ENCODE measurements at regions not wholly inside any gene's neighbourhood (a gene's known extent, or its start where the extent isn't known, plus 50 kb on each side); places are given as distances from the start of the nearest gene placed in this dataset.

- Histone ChIP-seq H3K4me1 (ENCODE audit: control insufficient read depth in 1 of 2, insufficient read depth in 2 of 2, low read depth in 1 of 2, low read length in 1 of 2) (no peaks in the 10 kb centered on the region), H3K27me3 (ENCODE audit: insufficient read depth) (peaks cover 47% of the 10 kb centered on the region; the same call in 1 of the 2 replicates), H3K9ac (no peak overlapping the region), H3K4me2 (no peak overlapping the region), H3K9me3 (no peaks in the 10 kb centered on the region), H3K27ac (ENCODE audit: low read depth in 2 of 2, low read length in 1 of 2) (no peak overlapping the region), H3K79me2 (ENCODE audit: insufficient read depth) (no peaks in the 10 kb centered on the region), H4K20me1 (ENCODE audit: insufficient read depth) (no peaks in the 10 kb centered on the region), H2AFZ (ENCODE audit: low read depth) (no peak overlapping the region), H3K36me3 (replicated peaks in 1 of 2; ENCODE audit: control insufficient read depth in 1 of 2, insufficient read depth in 2 of 2, low read length in 1 of 2) (no peaks in the 10 kb centered on the region), H3K9me2 (no peaks in the 10 kb centered on the region), H3F3A (replicated peaks; ENCODE audit: insufficient read depth) (no peaks in the 10 kb centered on the region), H3K4me3 (ENCODE audit: low read depth in 2 of 2, low read length in 1 of 2) (no peak overlapping the region)
- WGBS (ENCODE audit: low lambda C conversion rate): 8% methylated on average over 9 of the region's 9 CpGs
- ChIA-PET CTCF (no interaction called here), POLR2A (no interaction called here)
- no peak for DNase-seq
- TF ChIP-seq CTCF (IDR thresholded peaks at IDR 0.05): no peak
Measured at GRCh38 chr20:22814471-22815205, 220.5 kb upstream of the SSTR4 start.

GRCh38 chr20:22815206-22815551, 219.9 kb upstream of the SSTR4 start:
- H3K9me2 ChIP-seq: no peaks in the 10 kb centered on the region
- H3K27ac ChIP-seq (ENCODE audit: low read depth in 2 of 2, low read length in 1 of 2): no peak overlapping the region
- H3K79me2 ChIP-seq (ENCODE audit: insufficient read depth): no peaks in the 10 kb centered on the region
- H3K9me3 ChIP-seq: no peaks in the 10 kb centered on the region
- H3K4me1 ChIP-seq (ENCODE audit: control insufficient read depth in 1 of 2, insufficient read depth in 2 of 2, low read depth in 1 of 2, low read length in 1 of 2): no peaks in the 10 kb centered on the region
- no peak overlapping the region for H3K4me2 ChIP-seq
- TF ChIP-seq TCF12 (IDR thresholded peaks at IDR 0.05) (no peak), POLR2AphosphoS5 (IDR thresholded peaks at IDR 0.05; ENCODE audit: low read depth, low read length) (no peak), CHD2 (IDR thresholded peaks at IDR 0.05; ENCODE audit: low read length, partially characterized antibody) (no peak), GATA2 (CRISPR knock-in tag; IDR thresholded peaks at IDR 0.05) (no peak), YY1 (IDR thresholded peaks at IDR 0.05; ENCODE audit: low read depth) (no peak), RFX5 (IDR thresholded peaks at IDR 0.05; ENCODE audit: low read length) (no peak), USF1 (IDR thresholded peaks at IDR 0.05; ENCODE audit: borderline replicate concordance, low read depth) (no peak), USF2 (IDR thresholded peaks at IDR 0.05; ENCODE audit: borderline replicate concordance, low read depth, low read length) (no peak), FOXM1 (IDR thresholded peaks at IDR 0.05; ENCODE audit: low read depth) (no peak), EZH2phosphoT487 (IDR thresholded peaks at IDR 0.05; ENCODE audit: borderline replicate concordance, low read depth) (no peak)
- H3F3A ChIP-seq (replicated peaks; ENCODE audit: insufficient read depth): no peaks in the 10 kb centered on the region
- H3K27me3 ChIP-seq (ENCODE audit: insufficient read depth): peaks cover 47% of the 10 kb centered on the region; the same call in 1 of the 2 replicates
- no peak for DNase-seq
- POLR2A ChIA-PET: no interaction called here
- 9% methylated on average over 5 of the region's 5 CpGs for WGBS (ENCODE audit: low lambda C conversion rate)
- H3K9ac ChIP-seq: no peak overlapping the region
- H3K36me3 ChIP-seq (replicated peaks in 1 of 2; ENCODE audit: control insufficient read depth in 1 of 2, insufficient read depth in 2 of 2, low read length in 1 of 2): no peaks in the 10 kb centered on the region
- no peak overlapping the region for H3K4me3 ChIP-seq (ENCODE audit: low read depth in 2 of 2, low read length in 1 of 2)
- H4K20me1 ChIP-seq (ENCODE audit: insufficient read depth): no peaks in the 10 kb centered on the region
- H2AFZ ChIP-seq (ENCODE audit: low read depth): no peak overlapping the region
- CTCF ChIA-PET: no interaction called here

All from SK-N-SH (cell line).